NOMO-1 (cell line): ENCODE measurements at regions not wholly inside any gene's neighbourhood (a gene's known extent, or its start where the extent isn't known, plus 50 kb on each side); places are given as distances from the start of the nearest gene placed in this dataset.
"Not testable (repeated sequence)": the region's sequence is repeated elsewhere in the genome, so short reads cannot be mapped to it uniquely, and the experiment has no call there.

Experiments
- DNase-seq, 2 experiments: peaks; one replicate each; lab custom pipeline; 2025; ENCODE audit not compliant: unreplicated experiment in 2 of 2; lab: John Stamatoyannopoulos, UW

GRCh38 chr10:8305876-8306652, 251.6 kb downstream of the GATA3 start:
- DNase-seq, result no peak

- DNase-seq, result no peak
Observed at GRCh38 chr10:8306685-8307364, 252.3 kb downstream of the GATA3 start.

DNA sequence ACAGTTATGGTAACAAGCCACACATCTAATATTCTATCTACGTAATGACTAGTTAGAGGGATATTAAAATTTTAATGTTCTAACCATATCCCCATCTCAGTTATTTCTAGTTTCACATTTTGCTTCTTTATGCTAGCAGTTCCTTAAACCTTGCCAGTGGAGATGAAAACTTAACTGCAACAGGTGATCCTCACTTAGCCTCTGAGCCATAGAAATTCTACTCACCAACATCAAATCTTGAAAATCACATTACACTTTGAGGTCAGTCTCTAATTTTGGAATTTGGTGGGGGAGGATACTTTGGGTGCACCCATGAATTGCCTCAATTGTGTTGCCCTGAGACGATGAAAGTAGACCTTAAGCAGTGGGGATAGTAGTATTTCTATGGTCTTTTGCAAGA, 256.4 kb downstream of the GATA3 start:
- no peak for DNase-seq

GRCh38 chr10:8311526-8312070, 257.1 kb downstream of the GATA3 start:
- DNase-seq, result no peak

- DNase-seq, result no peak
Observed at GRCh38 chr10:8312079-8312478, 257.6 kb downstream of the GATA3 start.

DNA sequence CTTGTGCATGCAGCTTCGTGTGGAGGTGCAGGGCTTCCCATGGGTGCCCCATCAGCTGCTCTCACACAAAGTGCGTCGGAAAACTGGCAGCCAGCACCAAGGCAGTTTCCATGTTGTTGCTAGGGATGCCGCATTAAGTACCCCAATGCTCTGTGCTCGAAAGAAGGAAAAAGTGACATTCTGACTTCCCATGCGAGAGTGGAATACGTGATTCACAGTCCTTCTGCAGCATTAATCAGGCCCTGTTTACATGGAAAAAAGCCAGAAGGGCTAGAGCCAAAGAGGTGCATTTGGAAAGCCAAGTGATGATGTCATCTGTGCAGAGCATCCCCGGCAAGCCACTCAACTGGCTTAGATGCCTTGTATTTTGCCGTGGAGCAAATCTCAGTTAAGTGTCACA, 258.3 kb downstream of the GATA3 start:
- DNase-seq, result no peak

DNA sequence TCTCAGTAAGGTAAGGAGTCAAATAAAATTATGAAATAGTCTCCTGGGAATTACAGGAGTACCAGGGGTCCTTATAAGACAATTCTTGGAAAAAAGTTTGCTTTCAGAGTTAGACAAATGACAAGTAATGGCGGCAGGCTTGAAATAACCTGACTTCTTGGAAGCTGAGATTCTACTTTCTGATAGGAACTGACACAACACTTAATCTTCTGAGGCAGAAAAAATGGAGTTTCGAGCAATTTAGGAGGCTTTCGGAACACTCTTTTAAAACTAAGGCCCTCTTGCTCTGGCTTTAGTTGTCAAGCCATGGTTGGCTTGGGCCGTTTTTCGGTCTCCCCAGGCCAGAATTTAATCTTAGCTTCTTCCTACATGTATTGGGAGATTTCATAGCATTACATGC, 260.0 kb downstream of the GATA3 start:
- DNase-seq, result no peak

DNA sequence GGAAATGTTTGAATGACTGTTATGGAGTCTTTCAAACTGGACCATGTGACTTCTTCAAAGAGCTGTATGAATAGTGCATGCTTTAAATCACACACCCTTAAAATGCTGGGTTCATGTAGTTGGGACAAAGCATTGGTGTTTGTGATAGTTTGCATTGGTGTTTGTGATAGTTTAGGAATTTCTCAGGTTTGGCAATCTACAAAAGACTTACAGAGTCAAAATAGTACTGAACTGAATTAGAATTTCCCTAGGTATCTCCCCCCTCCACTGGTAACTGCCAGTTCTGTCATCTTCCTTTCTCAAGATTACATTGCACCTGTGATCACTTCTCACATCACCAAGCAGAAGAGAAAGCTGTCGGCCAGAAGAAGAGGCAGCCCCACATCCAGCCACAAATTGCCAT, 261.1 kb downstream of the GATA3 start:
- no peak for DNase-seq

- DNase-seq, result no peak
Observed at GRCh38 chr10:8316284-8316683, 261.8 kb downstream of the GATA3 start.

- not testable (repeated sequence) for DNase-seq
Observed at GRCh38 chr10:8318429-8318828, 263.9 kb downstream of the GATA3 start.

GRCh38 chr10:8318956-8319355, 264.5 kb downstream of the GATA3 start:
- DNase-seq, result no peak

- DNase-seq, result no peak
Observed at GRCh38 chr10:8319704-8320103, 265.2 kb downstream of the GATA3 start.

DNA sequence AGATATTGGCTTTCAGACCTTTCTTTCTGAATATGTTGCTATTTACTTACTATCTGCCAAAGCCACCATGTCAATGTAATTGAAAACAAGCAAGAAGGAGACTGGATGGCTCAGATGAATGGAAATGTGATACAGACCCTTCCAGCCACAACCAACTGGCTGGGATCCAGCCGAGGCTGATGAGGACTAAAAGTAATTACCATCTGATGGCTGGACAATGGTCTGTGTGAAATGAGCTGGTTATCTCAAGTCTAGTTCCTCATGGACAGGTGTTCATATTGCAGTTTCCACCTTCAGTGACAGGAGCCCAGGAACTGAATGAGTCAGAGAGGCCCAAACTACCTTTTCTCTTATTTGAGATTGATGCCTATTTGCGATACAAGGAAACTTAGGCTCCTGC, 267.5 kb downstream of the GATA3 start:
- DNase-seq, result no peak

- DNase-seq, result no peak
Observed at GRCh38 chr10:8323428-8324054, 269.1 kb downstream of the GATA3 start.

DNA sequence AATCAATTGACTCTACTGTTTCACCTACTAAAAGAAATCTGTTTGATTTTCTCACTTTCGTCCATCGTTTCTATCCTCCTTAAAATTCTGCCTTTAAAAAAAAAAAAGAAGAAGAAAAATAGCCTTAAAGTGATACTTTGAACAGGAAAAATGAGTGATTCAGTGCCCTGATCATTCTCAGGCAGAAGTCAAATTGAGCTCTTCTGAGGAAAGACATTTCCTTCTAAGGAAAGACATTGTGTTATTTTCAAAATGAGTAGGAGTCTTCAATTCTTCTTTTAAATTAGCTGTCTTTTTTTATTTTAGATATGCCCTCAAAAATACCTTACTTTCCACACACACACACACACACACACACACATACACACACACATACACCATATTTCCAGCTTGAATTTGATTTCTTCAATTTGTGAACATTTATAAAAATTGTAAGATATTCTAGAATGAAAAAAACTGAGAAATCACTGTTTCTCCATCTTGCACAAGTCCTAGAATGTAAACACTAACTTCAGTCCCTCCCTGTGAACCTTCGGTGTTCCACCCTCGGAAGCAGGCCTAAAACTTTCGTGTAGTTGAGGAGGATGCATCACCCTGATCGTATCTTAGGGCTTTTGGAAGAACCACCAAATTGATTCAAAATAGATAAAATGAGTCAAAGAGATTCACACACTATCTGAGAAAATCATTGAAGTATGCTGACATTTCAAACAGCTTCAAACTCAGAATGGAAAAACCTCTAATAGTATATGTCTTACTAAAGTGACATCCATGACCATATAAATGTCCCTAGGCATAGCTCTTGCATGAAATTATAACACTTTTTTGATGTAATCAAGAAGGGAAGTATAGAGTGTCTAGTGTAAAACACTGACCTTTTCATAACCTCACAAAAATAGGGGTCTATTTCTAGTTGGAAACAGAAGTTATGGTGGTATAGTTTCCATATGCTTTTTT, 270.8 kb downstream of the GATA3 start:
- no peak for DNase-seq

DNA sequence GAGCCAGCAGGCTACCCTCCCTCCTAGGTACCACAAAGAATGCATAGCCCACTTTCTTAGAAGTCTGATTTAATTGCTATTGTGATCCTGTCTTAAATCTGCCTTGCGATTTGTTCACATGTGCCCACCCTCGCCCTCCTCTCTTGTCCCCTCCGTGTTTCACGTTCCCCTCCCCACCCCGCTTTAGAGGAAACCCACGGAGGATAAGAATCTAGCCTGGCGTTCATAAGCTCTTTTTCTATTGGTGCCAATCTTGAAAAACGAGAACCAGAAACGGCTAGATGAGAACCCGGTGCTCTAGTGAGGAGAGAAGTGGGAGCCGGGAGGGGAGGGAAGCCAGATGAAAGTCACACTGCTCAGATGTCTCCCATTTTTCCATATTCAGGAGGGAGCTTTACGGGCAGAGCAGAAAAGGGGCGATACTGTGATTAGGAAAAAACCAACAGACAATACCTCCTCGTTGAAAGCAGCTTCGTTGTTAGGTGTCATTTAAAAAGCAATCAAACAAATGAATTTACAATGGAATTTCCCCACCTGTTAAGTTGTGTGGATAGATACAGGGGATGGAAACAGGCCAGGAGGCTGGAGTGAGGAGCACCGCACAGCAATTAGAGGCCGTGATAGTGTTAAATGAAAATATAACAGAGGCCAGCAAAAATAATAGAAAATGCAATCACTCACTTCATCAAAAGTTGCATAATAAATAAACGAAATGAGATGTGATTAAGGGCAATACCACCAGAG, 272.1 kb downstream of the GATA3 start:
- no peak for DNase-seq

- no peak for DNase-seq
Observed at GRCh38 chr10:8327140-8327423, 272.6 kb downstream of the GATA3 start.

DNA sequence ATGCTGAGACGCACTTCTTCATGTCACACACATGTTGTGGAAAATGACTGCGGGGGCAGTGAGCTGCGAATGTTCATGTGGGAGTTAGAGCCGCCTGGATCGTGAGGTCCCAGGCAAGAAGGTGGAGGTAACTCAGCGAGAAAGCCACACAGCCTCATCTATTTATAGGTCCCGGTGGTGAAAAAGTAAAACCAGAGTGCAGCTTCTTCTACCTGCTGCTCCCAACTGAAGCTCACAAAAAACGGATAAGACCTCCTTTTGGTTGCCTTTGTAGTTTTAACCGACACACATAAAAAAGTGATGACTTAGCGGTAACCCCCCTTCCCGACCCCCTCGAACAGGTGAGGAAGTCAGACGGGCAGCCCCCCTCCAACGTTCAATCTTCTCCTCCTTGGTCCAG, 276.9 kb downstream of the GATA3 start:
- DNase-seq, result no peak

DNA sequence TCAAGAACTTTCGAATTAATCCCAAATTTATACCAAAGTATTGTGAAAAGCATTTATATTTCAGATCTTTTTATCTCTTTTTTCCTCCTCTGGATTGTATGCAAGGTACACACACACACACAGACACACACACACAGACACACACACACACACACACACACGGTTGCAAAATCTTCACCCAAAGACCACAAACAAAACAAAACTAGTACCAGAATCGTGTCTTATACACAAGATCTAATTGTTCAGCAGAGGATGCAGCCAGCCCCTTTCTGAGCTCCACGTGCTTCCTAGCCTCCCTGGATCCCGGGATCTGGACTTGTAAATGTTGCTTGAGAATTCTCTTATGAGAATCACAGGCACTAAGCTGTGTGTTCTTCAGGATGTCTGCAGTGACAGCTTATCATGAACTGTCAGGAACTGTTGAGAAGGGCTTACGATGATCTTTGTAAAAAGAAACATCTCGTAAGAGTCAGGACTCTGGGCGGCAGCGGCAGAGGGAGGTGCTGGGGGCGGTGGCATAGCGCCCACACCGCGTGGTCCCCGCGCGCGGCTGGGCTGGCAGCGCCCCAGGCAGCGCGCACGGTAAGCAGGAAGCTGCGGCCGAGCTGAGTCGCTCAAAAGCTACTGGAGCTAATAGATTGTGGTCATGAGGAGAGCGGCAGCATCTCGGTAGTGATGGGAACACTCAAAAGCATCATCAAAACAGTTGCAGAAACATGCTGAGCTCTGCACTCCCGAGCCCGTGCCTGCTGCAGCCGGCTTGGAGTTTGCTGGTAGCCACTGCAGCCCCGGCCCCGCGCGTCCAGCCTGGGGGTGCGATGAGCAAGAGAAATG, 277.6 kb downstream of the GATA3 start:
- peak; percentile 3 to 17 for DNase-seq
